Sciatic nerve (tissue), 2 donors: ENCODE measurements at regions not wholly inside any gene's neighbourhood (a gene's known extent, or its start where the extent isn't known, plus 50 kb on each side); places are given as distances from the start of the nearest gene placed in this dataset.

Experiments used
- ATAC-seq: fragments of 200-7000 bp; cut with Tn5 transposase; one replicate; pipeline ENCODE4 v1.9.1; 2020; ENCODE audit warnings: mild to moderate bottlenecking, moderate library complexity
- DNase-seq: peaks from one replicate; pipeline ENCODE4 v3.0.0-alpha.2; 2020; ENCODE audit warnings: low spot score
- intact Hi-C: fragments of 100-400 bp; cut with DNase I; formaldehyde crosslinking; loops from one replicate; pipeline ENCODE4 v1.14.2; 2022
- donor health status: DM: no; HTN: no; CAD: no.
- donor health status: DM: no; HTN: no; CAD: no.

DNA sequence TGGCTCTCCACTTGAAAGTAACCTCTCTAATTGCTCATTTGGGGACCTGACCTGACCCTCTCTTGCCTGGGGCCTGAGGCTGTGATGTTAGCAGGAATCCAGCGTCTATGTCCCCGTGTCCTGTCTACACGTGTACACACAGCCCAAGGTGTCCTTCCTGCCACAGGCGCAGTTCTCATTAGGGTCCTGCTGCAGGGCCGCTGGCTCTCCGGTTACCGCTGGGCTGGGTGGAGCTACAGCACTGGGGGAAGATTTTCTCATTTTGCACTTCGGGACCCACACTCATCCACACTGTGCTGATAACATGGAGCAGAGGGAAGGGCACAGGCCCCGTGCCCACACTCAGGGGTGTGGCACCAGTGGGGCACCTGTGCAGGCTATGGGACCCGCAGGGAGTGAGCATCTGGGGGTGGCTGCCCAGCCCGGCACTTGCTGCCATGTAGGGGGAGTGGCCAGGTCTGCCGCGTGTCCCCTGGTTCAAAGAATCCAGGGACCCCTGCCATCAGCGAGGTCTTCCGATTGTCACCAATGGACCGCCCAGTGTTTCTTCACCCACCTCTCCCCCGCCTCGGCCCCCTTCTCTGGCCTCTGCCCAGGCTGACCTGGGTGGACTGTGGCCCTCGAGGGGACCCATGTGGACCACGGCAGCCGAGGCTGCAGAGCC lies 98.7 kb upstream of the SFSWAP start:
- no peak for ATAC-seq
- intact Hi-C loops, result no loop called here
- DNase-seq, result no peak

DNA sequence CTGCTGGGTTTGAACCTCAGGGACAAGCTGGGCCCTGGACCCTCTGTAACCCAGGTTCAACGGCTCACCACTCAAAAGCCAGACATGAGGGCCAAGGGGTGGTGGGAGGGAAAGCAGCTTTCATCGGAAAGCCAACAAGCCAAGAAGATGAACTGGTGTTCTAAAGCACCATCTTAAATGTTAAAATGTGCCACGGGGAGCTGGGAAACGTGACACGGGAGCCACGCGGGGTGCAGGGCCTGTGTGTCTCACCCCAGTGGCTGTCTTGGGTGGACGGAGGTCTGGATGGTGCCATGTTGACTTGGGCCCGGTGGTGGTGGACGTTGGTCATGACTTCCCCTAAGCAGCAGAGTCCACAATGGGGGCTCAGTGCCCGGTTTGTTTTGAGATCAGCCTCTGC lies 97.7 kb upstream of the SFSWAP start:
- ATAC-seq (no peak), DNase-seq (no peak)
- intact Hi-C loops, result no loop called here

- no peak for DNase-seq
- intact Hi-C loops, result no loop called here
Observed at GRCh38 chr12:131613678-131614077, 97.2 kb upstream of the SFSWAP start.

GRCh38 chr12:131615326-131616042 lies 95.4 kb upstream of the SFSWAP start:
- intact Hi-C loops, result no loop called here
- no peak for ATAC-seq
- DNase-seq, result no peak

More at GRCh38 chr12:131613678-131614077, 97.2 kb upstream of the SFSWAP start:
- ATAC-seq, result no peak

DNA sequence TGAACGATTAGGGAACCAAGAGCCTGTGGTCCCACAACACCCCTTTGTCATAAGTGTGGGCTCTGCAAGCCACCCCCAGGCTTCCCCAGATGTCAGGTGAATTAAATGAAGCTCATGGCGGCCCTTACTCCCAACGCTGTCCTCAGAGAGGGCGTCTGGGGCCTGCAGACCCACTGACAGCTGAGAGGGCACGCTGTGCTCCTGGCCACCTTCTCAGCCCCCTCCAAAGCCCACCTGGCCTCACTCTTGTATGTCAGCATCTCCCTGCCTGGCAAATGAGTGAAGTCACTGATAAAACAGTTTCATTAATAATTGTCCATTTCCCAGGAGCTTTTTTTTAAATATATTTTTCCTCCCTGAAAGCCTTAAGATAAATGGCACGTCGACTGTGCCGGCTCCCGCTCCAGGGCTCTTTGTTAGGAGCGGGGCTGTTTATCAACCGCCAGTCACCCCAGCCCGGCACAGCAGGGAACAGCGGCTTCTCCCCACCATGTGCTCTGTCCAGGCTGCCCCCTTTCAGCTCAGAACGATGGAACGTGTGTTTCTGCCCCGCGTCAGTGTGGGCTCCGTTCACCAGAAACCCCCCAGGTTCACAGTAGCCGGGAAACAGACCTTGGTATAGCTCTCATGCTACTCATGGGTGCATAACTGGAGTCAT lies 94.7 kb upstream of the SFSWAP start:
- ATAC-seq, result no peak
- DNase-seq, result no peak
- intact Hi-C loops, result no loop called here

GRCh38 chr12:131616738-131617137 lies 94.2 kb upstream of the SFSWAP start:
- no peak for DNase-seq
- intact Hi-C loops, result no loop called here
- ATAC-seq, result no peak

DNA sequence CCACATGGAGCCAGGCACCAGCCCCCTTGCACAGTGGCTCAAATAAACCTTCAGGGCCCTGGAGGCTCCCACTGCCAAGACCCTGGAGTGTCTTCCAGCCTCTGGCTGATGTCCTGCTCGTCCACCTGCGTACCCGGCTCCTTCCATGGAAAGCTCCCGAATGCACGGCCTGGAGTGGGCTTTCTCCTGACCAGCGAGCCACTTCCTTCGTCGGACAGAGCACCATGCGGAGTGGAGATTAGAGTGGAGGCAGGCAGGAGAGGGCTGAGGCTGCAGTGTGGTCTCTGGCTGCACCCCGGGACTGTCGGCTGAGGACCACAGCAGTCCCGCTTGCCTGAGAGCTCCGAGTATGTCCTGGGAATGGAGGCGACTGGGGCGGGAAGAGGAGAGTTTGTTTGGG lies 93.7 kb upstream of the SFSWAP start:
- DNase-seq (no peak), ATAC-seq (no peak)
- intact Hi-C loops, result no loop called here

- intact Hi-C loops, result no loop called here
- ATAC-seq (no peak), DNase-seq (no peak)
Observed at GRCh38 chr12:131617596-131618302, 93.1 kb upstream of the SFSWAP start.

DNA sequence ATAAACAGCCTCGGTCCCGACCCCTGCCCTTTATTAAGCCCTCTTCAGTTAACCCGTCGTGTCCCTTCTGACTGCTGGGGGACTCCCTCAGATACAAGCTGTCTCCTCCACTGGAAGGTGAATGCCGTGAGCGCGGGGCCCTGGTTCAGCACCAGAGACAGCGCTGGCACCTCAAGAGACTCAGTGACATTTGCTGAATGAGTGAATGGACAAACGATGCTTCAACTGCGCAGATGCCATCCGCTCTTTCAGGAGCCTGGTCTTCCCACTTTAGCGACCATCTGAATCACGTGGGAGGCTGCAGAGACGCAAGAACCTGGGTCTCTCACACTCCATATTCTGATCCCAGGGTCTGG lies 92.6 kb upstream of the SFSWAP start:
- ATAC-seq (no peak), DNase-seq (no peak)
- intact Hi-C loops, result no loop called here

DNA sequence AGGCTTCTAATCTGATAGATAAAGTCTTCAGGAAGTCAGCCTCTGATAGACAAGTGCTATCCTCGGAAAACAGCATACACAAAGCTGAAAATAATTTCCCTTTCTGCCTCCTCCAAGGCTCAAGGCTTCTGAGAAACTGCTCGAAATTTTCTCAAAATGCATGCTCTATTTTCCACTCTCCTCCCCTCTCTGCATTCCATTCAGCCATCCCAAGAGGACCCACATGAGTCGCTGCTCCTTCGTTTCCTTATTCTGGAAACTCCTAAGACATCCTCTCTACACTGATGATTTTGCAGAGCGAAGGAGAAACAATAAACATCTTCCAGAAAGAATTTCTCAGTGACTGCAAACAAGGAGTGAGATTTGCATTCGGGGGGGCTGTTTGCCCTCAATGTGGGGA lies 92.2 kb upstream of the SFSWAP start:
- ATAC-seq, result no peak
- DNase-seq, result no peak
- intact Hi-C loops, result no loop called here

DNA sequence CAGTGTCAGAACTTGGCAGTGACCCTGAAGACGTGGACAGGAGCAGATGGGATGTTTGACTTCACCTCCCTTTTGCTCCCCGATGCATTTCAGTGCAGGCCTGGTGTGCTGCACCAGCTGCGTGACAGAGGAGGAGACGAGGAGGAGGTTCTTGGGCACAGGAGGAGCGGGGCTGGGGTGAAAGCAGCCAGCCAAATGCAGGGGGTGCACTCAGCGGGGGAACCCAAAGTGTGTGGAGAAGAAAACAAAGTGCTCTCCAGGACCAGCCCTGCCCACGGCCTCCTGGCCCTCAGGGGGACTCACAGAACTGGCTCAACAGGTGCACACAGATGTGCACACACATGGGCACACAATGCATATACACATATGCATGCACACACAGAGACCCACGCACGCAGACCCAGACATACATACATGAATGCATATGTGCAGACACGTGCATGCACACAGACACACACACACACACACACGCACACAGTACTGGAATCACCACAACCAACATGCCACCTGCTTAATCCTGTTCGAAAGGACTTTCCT lies 91.7 kb upstream of the SFSWAP start:
- no peak for DNase-seq
- intact Hi-C loops, result no loop called here

DNA sequence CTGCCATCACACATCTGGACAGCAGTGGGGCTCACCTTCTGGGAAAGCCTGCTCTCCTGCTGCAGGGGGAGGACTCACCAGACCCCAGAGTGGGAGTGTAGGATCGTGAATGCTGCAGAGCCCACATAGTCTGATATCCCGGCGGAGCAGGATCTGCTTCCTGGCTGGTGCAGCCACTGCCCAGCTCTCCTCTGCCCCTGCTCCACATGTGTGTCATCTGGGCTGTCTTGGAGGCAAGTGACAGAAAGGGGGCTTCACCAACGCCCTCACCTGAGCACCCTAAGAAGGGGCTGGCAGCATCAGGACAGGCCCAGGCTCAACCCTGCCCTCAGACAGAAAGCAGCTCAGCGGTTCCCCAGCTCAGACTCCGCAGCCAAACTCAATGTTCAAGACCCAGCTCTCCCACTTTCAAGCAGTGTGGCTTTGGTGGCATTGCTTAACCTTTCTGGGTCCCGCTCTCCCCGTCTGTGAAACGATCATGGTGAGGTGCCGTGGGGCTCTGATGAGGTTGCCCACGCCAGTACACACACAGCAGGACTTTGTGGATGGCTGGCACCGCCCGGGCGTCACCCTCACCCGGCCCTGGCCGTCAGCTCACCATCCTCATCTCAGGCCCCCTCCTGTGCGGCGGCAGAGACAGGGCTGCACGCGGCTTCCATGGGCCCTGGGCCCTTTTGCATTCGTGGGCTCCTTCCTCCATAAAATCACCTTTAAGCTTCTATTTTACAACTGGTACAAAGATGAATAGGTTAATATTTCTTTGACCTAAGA lies 91.0 kb upstream of the SFSWAP start:
- no peak for DNase-seq
- intact Hi-C loops, result loop anchor here (5.0 kb wide), 1 partner anchor 273 kb away; no protein-coding TSS in a partner anchor

More for the DNA sequence above, 91.7 kb upstream of the SFSWAP start:
- no peak for ATAC-seq

GRCh38 chr12:131620520-131620919 lies 90.4 kb upstream of the SFSWAP start:
- intact Hi-C loops, result loop anchor here (5.0 kb wide), 1 partner anchor 273 kb away; no protein-coding TSS in a partner anchor
- ATAC-seq, result no peak
- no peak for DNase-seq

More for the DNA sequence above, 91.0 kb upstream of the SFSWAP start:
- ATAC-seq, result no peak

DNA sequence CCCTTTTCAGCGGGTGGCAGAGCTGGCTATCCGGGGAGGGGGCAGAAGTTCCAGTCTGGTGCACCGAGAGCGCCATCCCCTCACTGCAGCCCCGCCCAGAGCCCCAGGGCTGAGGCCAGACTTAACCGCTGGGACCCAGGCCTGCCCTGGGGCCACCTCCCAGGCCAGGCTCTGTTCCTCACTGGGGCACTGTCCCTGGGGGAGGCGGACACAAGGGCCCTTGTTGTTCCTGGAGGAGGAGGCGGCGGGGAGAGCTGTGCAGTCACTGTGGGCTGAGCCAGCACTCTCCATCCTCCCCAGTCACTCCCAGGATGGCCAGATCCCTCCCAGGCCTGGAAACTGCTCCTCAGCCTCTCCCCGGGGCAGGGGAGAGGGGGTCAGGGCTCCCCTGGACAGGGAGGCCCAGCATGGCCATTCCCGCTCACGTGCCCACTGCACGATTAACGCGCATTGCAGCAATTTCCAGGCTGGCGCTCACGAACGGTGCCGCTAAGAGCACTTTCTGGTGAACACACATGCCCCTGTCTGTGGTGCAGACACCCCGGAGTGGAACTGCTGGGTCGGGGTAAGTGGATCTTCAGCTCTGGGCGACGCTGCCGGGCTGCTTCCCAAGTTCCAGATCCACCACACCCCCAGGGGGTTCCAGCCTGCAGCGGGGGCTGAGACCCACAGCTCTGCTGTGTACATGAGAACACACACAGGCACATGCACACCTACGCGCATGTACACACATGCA lies 89.8 kb upstream of the SFSWAP start:
- intact Hi-C loops, result loop anchor here (5.0 kb wide), 1 partner anchor 274 kb away; no protein-coding TSS in a partner anchor
- DNase-seq (no peak), ATAC-seq (peak; percentile 66)

- peak; percentile 83 for ATAC-seq
- intact Hi-C loops, result loop anchor here (5.0 kb wide), 1 partner anchor 275 kb away; no protein-coding TSS in a partner anchor
- peak; percentile 79 for DNase-seq
Observed at GRCh38 chr12:131621701-131622421, 89.0 kb upstream of the SFSWAP start.

DNA sequence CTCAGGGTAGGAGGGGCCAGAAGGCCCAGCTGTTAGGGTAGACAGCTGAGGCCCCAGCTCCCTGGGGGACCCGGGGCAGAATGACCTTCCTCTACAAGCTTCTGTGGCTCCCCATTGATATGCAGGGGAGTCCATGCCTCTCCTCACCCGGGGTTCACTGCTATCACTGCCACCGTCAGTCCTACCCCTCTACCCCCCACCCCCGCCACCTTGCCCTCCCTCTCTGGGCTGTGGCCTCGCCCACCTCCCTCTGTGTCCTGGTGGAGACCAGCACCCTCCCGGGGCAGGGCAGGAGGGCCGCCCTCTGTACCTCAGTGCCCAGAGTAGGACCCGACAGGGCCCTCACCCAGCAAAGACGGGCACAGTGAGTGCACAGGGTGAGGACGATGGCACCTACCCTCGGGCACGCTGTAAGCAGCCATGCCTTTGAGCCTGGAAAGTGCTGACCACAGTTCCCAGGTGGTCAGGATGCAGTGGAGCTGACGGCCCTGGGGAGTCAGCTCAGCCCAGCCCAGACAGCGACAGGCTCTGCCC lies 88.4 kb upstream of the SFSWAP start:
- no peak for DNase-seq
- intact Hi-C loops, result loop anchor here (5.0 kb wide), 1 partner anchor 275 kb away; no protein-coding TSS in a partner anchor
- peak; percentile 3 for ATAC-seq
